DND-41 (cell line): ENCODE measurements at regions not wholly inside any gene's neighbourhood (a gene's known extent, or its start where the extent isn't known, plus 50 kb on each side); places are given as distances from the start of the nearest gene placed in this dataset.

ENCODE experiments used
- EZH2 ChIP-seq: IDR thresholded peaks from 3 replicates; pipeline ENCODE4 v1.6.1; 2012; ENCODE audit warnings: borderline replicate concordance, low read depth, mild to moderate bottlenecking, moderate library complexity, low read length, inconsistent platforms; ENCODE audit not compliant: severe bottlenecking
- TF ChIP-seq, protein P1 (sequence below): IDR thresholded peaks from 2 replicates; pipeline ENCODE4 v1.5.1; 2012; ENCODE audit warnings: borderline replicate concordance, low read length, moderate library complexity, mild to moderate bottlenecking; ENCODE audit not compliant: poor library complexity, severe bottlenecking; ENCODE audit errors: extremely low read depth

DNA sequence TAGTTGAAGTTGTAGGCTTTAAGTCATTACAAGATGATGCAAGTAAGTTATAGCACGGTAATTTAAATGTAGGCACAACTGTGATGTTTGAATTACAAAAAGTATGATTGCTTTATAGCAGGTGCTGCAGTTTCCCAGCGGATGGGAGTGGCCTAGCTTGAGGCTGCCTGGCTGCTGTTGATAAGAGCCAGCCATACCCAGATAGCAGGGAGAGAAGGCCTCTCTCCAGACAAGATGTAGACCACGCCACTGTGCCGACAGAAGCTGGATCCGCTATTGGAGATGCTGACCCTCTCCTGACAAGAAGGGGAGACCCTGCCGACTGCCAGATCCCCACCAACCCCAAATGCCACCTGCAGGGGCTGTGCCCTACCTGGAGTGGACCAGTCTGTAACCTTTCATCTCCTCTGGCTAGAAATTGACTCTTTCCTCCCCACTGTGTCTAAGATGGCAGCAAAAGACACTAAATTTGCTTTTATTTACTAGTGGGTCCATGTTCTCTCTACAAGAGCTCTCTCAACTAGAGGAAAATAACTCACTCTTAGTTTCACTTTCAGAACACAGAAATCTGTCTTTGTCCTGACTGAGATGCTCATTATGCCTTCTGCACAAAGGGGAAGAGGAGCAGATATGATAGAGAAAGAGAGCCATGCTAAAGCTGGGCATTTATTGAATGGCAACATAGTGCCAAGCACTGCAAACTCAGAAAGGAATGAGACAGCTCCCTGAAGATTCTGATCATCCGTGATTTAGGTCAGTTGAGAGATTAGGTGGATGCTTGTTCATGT, 127.9 kb downstream of the URB2 start:
- TF ChIP-seq, protein P1, sequence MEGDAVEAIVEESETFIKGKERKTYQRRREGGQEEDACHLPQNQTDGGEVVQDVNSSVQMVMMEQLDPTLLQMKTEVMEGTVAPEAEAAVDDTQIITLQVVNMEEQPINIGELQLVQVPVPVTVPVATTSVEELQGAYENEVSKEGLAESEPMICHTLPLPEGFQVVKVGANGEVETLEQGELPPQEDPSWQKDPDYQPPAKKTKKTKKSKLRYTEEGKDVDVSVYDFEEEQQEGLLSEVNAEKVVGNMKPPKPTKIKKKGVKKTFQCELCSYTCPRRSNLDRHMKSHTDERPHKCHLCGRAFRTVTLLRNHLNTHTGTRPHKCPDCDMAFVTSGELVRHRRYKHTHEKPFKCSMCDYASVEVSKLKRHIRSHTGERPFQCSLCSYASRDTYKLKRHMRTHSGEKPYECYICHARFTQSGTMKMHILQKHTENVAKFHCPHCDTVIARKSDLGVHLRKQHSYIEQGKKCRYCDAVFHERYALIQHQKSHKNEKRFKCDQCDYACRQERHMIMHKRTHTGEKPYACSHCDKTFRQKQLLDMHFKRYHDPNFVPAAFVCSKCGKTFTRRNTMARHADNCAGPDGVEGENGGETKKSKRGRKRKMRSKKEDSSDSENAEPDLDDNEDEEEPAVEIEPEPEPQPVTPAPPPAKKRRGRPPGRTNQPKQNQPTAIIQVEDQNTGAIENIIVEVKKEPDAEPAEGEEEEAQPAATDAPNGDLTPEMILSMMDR = no peak
- no peak for TF ChIP-seq EZH2
